ENCODE measurements at regions not wholly inside any gene's neighbourhood (a gene's known extent, or its start where the extent isn't known, plus 50 kb on each side); places are given as distances from the start of the nearest gene placed in this dataset.

DNA sequence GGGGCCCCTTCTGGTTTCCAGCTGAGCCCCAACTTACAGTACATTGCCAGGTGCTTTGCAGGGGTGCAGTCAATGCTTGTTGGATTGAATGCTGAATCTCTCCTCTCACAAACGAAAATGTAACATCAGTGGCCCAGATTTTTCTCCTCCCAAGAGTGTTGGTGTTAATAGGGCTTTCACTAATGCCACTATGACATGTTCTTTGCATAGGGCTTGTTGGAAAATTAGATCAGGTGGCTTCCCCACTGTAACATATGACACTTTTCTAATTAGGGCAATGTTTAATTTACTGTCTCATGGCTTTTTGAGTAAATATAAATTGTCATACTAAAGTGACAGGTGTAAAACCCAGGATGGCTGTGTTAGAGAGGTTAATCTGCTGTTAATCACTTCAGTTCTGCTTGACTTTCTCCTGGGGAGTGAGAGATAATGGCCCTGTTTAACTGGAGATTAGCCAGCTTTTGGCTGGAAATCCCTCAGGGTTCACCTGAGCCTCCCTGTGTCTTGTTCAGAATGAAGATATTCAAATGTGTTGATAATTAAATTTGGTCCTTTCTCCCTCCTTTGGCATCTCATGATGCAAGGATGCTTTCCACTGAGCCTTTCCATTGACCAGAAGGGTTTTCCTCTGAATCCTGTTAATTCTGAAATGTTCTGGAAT is 502.3 kb downstream of the RBFOX1 start:
- Histone ChIP-seq H3K9me3 (no peaks in the 10 kb centered on the region), H3K27me3 (no peaks in the 10 kb centered on the region), H3K4me1 (no peaks in the 10 kb centered on the region), H3K27ac (no peak overlapping the region), H3K4me3 (no peak overlapping the region), H3K36me3 (no peaks in the 10 kb centered on the region)
- DNase-seq, result no peak
- TF ChIP-seq, protein P1, sequence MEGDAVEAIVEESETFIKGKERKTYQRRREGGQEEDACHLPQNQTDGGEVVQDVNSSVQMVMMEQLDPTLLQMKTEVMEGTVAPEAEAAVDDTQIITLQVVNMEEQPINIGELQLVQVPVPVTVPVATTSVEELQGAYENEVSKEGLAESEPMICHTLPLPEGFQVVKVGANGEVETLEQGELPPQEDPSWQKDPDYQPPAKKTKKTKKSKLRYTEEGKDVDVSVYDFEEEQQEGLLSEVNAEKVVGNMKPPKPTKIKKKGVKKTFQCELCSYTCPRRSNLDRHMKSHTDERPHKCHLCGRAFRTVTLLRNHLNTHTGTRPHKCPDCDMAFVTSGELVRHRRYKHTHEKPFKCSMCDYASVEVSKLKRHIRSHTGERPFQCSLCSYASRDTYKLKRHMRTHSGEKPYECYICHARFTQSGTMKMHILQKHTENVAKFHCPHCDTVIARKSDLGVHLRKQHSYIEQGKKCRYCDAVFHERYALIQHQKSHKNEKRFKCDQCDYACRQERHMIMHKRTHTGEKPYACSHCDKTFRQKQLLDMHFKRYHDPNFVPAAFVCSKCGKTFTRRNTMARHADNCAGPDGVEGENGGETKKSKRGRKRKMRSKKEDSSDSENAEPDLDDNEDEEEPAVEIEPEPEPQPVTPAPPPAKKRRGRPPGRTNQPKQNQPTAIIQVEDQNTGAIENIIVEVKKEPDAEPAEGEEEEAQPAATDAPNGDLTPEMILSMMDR (IDR thresholded peaks at IDR 0.05), result no peak
- intact Hi-C loops (cut with DNase I; ENCODE audit: low total_unique reads), result no loop called here

DNA sequence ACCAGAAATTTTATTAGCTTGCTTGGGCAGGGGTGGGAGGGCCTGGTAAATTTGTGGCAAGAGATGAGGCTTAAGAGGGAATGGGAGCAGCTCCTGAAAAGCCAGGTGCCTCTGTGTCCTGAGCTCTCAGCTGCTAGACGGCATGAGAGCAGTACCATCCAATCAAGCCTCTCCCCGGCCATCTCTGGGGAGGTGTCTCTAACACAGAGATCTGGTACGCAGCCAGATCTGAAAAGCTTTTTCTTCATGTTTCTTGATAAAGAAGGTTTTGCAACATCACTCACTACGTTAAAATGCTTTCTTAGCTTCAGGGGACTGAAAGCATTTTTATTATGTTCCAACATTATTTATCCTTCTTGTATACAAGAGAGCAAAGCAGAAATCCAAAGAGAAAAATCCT is 488.2 kb downstream of the RBFOX1 start:
- H3K4me1 ChIP-seq, result no peaks in the 10 kb centered on the region
- H3K4me3 ChIP-seq, result no peak overlapping the region
- no peaks in the 10 kb centered on the region for H3K9me3 ChIP-seq
- H3K36me3 ChIP-seq, result no peaks in the 10 kb centered on the region
- no peak overlapping the region for H3K27ac ChIP-seq
- DNase-seq, result no peak
- TF ChIP-seq, protein P1 (IDR thresholded peaks at IDR 0.05), result no peak
- intact Hi-C loops (cut with DNase I; ENCODE audit: low total_unique reads), result no loop called here
- H3K27me3 ChIP-seq, result no peaks in the 10 kb centered on the region

DNA sequence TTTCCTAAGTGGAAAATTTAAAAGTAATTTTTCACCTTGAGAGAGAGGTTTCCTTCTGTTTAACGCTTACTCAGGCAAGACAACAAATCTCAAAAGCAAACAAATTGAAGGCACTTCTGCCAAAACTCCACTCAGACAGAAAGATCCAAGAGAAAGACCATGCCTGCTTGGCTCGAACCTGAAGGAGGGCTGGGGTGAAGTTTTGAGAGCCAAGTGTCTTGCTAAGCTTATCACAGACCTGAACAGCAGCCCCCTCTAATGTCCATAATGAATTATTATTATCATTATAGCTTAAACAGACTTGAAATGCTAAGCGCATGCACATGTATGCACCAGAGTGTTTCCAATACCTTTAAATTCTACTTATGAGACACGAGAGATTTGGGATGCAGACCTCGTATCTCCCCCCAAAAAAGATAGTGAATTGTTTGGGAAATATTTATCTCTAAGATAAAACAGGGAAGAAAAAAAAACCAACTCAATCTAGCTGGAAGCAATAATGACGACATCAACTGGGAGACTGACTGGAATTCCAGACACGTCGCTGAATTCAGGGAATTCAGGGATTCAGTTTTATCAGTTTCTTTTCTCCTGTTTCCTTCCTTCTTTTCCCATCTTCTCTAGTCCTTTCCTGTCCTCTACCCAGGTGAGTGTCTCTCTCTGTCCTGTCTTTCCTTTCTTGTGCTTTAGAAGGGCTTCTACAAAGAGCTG is 473.2 kb downstream of the RBFOX1 start:
- TF ChIP-seq, protein P1 (IDR thresholded peaks at IDR 0.05), result no peak
- Histone ChIP-seq H3K27ac (no peak overlapping the region), H3K27me3 (no peaks in the 10 kb centered on the region), H3K4me1 (no peaks in the 10 kb centered on the region), H3K36me3 (no peaks in the 10 kb centered on the region), H3K4me3 (no peak overlapping the region), H3K9me3 (no peaks in the 10 kb centered on the region)
- intact Hi-C loops (cut with DNase I; ENCODE audit: low total_unique reads), result no loop called here
- no peak for DNase-seq

DNA sequence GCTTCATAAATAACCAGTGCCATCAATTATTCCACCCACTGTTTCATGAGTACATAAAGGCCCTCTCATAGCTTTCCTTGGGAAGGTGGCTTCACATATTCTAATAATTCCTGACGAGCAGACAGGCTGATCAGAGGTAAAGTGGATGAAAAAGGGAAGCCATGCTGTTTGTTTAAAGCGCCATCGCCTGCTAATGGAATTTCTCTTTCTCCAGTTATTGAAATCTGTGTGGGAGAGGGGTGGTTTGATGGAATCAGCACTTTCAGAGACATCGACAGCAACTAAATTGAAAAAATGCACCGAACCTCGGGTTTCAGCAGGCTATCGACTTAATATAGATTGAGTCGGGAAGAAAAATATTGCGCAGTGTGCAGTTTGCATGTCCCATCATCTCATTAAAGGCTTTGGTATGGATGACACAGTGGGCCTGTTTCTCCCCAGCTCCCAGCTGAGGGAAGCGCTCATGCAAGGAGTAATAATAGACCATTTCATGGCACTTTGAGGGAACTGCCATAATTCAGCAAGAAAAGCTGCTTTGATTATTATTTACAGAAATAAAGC is 472.1 kb downstream of the RBFOX1 start:
- TF ChIP-seq, protein P1 (IDR thresholded peaks at IDR 0.05), result no peak
- H3K27ac ChIP-seq, result no peak overlapping the region
- H3K4me3 ChIP-seq, result no peak overlapping the region
- no peaks in the 10 kb centered on the region for H3K36me3 ChIP-seq
- H3K9me3 ChIP-seq, result no peaks in the 10 kb centered on the region
- H3K27me3 ChIP-seq, result no peaks in the 10 kb centered on the region
- intact Hi-C loops (cut with DNase I; ENCODE audit: low total_unique reads), result no loop called here
- no peaks in the 10 kb centered on the region for H3K4me1 ChIP-seq
- no peak for DNase-seq

DNA sequence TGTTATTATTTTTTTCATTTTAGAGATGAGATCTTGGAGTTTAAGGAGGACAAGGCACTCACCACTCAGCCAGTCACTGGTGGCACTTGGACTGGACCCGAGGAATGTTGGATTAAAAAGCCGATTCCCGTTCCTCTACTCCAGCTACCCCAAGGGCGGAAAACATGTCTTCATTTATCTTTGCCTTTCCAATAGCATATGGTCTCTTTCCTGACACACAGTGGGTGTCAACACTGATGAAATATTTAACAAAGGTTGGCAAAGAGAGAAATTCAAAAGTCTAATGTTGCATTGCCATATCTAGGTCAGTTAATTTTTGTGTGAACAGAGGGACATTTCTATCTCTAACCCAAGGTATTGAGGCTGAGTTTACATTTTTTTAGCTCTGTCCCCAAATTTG is 459.7 kb downstream of the RBFOX1 start:
- no peak for DNase-seq
- Histone ChIP-seq H3K4me3 (no peak overlapping the region), H3K27ac (no peak overlapping the region), H3K9me3 (no peaks in the 10 kb centered on the region), H3K4me1 (no peaks in the 10 kb centered on the region), H3K36me3 (no peaks in the 10 kb centered on the region), H3K27me3 (no peaks in the 10 kb centered on the region)
- intact Hi-C loops (cut with DNase I; ENCODE audit: low total_unique reads), result no loop called here
- TF ChIP-seq, protein P1 (IDR thresholded peaks at IDR 0.05), result no peak
